DOHH2 (cell line): ENCODE measurements at regions not wholly inside any gene's neighbourhood (a gene's known extent, or its start where the extent isn't known, plus 50 kb on each side); places are given as distances from the start of the nearest gene placed in this dataset.

Experiments used
- H3F3A ChIP-seq: fragments of 200-600 bp; sonication (generic), shearing (Covaris generic); 2 replicates; pipeline ENCODE4 v1.6.0; 2016; ENCODE audit warnings: antibody characterized with exemption, mild to moderate bottlenecking; ENCODE audit not compliant: control insufficient read depth, insufficient read depth
- H3K27ac ChIP-seq: fragments of 200-600 bp; sonication (generic); 2 replicates; pipeline ENCODE4 v1.5.1; 2014; ENCODE audit warnings: low read depth, mild to moderate bottlenecking, low read length, moderate library complexity
- H3K27me3 ChIP-seq: fragments of 200-600 bp; sonication (generic); 2 replicates; pipeline ENCODE4 v1.6.1; 2014; ENCODE audit warnings: mild to moderate bottlenecking, low read length, mixed read lengths; ENCODE audit not compliant: control insufficient read depth
- H3K36me3 ChIP-seq: fragments of 200-600 bp; sonication (generic); 2 replicates; pipeline ENCODE4 v1.6.1; 2014; ENCODE audit warnings: mild to moderate bottlenecking, low read length, moderate library complexity, mixed read lengths; ENCODE audit not compliant: control insufficient read depth
- H3K4me1 ChIP-seq: fragments of 200-600 bp; sonication (generic); 2 replicates; pipeline ENCODE4 v1.6.1; 2014; ENCODE audit warnings: mild to moderate bottlenecking, low read length, mixed read lengths; ENCODE audit not compliant: control insufficient read depth
- H3K4me2 ChIP-seq: fragments of 200-600 bp; sonication (generic); 2 replicates; pipeline ENCODE4 v1.6.0; 2014; ENCODE audit warnings: mild to moderate bottlenecking, low read length, moderate library complexity
- H3K4me3 ChIP-seq: fragments of 200-600 bp; sonication (generic); 2 replicates; pipeline ENCODE4 v1.5.1; 2014; ENCODE audit warnings: mild to moderate bottlenecking, low read length, mixed read lengths
- H3K79me2 ChIP-seq: fragments of 200-600 bp; sonication (generic); 2 replicates; pipeline ENCODE4 v1.6.1; 2014; ENCODE audit warnings: mild to moderate bottlenecking, low read length, mixed read lengths; ENCODE audit not compliant: control insufficient read depth
- H3K9me2 ChIP-seq: fragments of 200-600 bp; sonication (generic); replicated peaks from 2 replicates; pipeline ENCODE4 v1.6.1; 2014; ENCODE audit warnings: mild to moderate bottlenecking, low read length, mixed read lengths; ENCODE audit not compliant: control insufficient read depth
- H3K9me3 ChIP-seq: fragments of 200-600 bp; sonication (generic); 2 replicates; pipeline ENCODE4 v1.6.1; 2014; ENCODE audit warnings: antibody characterized with exemption, low read length, mixed read lengths; ENCODE audit not compliant: control insufficient read depth, insufficient read depth
- H4K20me1 ChIP-seq: fragments of 200-600 bp; sonication (generic); 2 replicates; pipeline ENCODE4 v1.6.0; 2014; ENCODE audit warnings: low read depth, mild to moderate bottlenecking, antibody characterized with exemption, low read length, moderate library complexity; ENCODE audit not compliant: control insufficient read depth, insufficient read depth
- CTCF ChIP-seq: fragments of 200-600 bp; sonication (generic); IDR thresholded peaks from one replicate; pipeline ENCODE4 v1.5.1; 2014; ENCODE audit warnings: antibody characterized with exemption, mild to moderate bottlenecking, low read depth, low read length; ENCODE audit not compliant: poor library complexity, severe bottlenecking
- EZH2phosphoT487 ChIP-seq: fragments of 200-600 bp; sonication (generic); IDR thresholded peaks from 2 replicates; pipeline ENCODE4 v1.6.1; 2017; ENCODE audit warnings: borderline replicate concordance, mild to moderate bottlenecking, antibody characterized with exemption, low read length, moderate library complexity, mixed read lengths

- Histone ChIP-seq H3K4me3 (no peak overlapping the region), H3K27ac (no peak overlapping the region), H3K79me2 (no peaks in the 10 kb centered on the region), H3F3A (no peaks in the 10 kb centered on the region), H3K4me1 (peaks cover 9% of the 10 kb centered on the region), H4K20me1 (no peaks in the 10 kb centered on the region; the same call in 1 of the 2 replicates), H3K4me2 (no peak overlapping the region), H3K9me2 (no peaks in the 10 kb centered on the region), H3K36me3 (no peaks in the 10 kb centered on the region), H3K27me3 (no peaks in the 10 kb centered on the region), H3K9me3 (no peaks in the 10 kb centered on the region)
- TF ChIP-seq CTCF (no peak), EZH2phosphoT487 (no peak)
Measured at GRCh38 chr20:50396623-50397022, 113.6 kb upstream of the PTPN1 start.

- Histone ChIP-seq H3K27ac (no peak overlapping the region), H3K9me3 (no peaks in the 10 kb centered on the region)
Measured at GRCh38 chr20:50397058-50397457, 113.1 kb upstream of the PTPN1 start.

GRCh38 chr20:50398064-50398463 lies 112.1 kb upstream of the PTPN1 start:
- H3K4me1 ChIP-seq = peaks cover 9% of the 10 kb centered on the region
- H3K36me3 ChIP-seq = no peaks in the 10 kb centered on the region
- H3K9me2 ChIP-seq = no peaks in the 10 kb centered on the region
- H3K4me2 ChIP-seq = no peak overlapping the region
- H3K27me3 ChIP-seq = no peaks in the 10 kb centered on the region
- H3K4me3 ChIP-seq = no peak overlapping the region
- no peaks in the 10 kb centered on the region; the same call in 1 of the 2 replicates for H4K20me1 ChIP-seq
- H3F3A ChIP-seq = no peaks in the 10 kb centered on the region
- TF ChIP-seq CTCF (no peak), EZH2phosphoT487 (no peak)
- no peak overlapping the region for H3K27ac ChIP-seq
- no peaks in the 10 kb centered on the region for H3K79me2 ChIP-seq
- H3K9me3 ChIP-seq = no peaks in the 10 kb centered on the region

More at GRCh38 chr20:50397058-50397457, 113.1 kb upstream of the PTPN1 start:
- no peaks in the 10 kb centered on the region for H3K79me2 ChIP-seq
- H4K20me1 ChIP-seq = no peaks in the 10 kb centered on the region; the same call in 1 of the 2 replicates
- H3K27me3 ChIP-seq = no peaks in the 10 kb centered on the region
- no peak overlapping the region for H3K4me2 ChIP-seq
- no peaks in the 10 kb centered on the region for H3K36me3 ChIP-seq
- no peak for TF ChIP-seq EZH2phosphoT487
- TF ChIP-seq CTCF = no peak
- no peaks in the 10 kb centered on the region for H3K9me2 ChIP-seq
- H3F3A ChIP-seq = no peaks in the 10 kb centered on the region
- H3K4me3 ChIP-seq = no peak overlapping the region
- peaks cover 9% of the 10 kb centered on the region for H3K4me1 ChIP-seq
